ENCODE measurements at regions not wholly inside any gene's neighbourhood (a gene's known extent, or its start where the extent isn't known, plus 50 kb on each side); places are given as distances from the start of the nearest gene placed in this dataset.

- DNase-seq: peak; percentile 48
Observed at GRCh38 chrX:33726281-33727160, 405.6 kb downstream of the FAM47A start.

- DNase-seq: peak; percentile 77
Observed at GRCh38 chrX:33725535-33726210, 406.4 kb downstream of the FAM47A start.

GRCh38 chrX:33721927-33722326 is 410.2 kb downstream of the FAM47A start:
- DNase-seq: no peak

DNA sequence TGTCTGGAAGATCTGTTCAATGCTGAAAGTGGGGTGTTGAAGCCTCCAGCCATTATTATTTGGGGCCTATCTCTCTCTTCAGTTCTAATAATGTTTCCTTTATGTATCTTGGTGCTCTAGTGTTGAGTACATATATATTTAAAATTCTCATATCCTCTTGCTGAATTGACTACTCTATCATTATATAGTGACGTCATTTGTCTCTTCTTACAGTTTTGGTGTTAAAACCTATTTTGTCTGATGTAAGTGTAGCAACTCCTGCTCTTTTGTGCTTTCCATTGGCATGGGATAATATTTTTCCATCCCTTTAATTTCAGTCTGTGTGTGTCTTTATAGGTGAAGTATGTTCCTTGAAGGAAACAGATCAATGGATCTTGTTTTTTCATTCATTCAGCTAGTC is 446.0 kb downstream of the FAM47A start:
- no peak for DNase-seq

Data from tongue (tissue), 1 donor.